AG04450 (cell line): ENCODE measurements at regions not wholly inside any gene's neighbourhood (a gene's known extent, or its start where the extent isn't known, plus 50 kb on each side); places are given as distances from the start of the nearest gene placed in this dataset.

Experiments used
- CTCF ChIA-PET: fragments of 300-600, 350-600 bp; formaldehyde crosslinking; extraction: SDS; loops from one replicate; lab custom pipeline; 2022; ENCODE audit warnings: antibody characterized with exemption, inconsistent platforms; lab: Charles Lee
- POLR2A ChIA-PET: fragments of 350-600 bp; formaldehyde crosslinking; extraction: SDS; loops from one replicate; lab custom pipeline; 2021; ENCODE audit warnings: antibody characterized with exemption, inconsistent platforms; lab: Yijun Ruan, JAX
- DNase-seq: peaks from one replicate; pipeline ENCODE4 v3.0.0-alpha.2; 2011; ENCODE audit warnings: low read depth, low spot score
- H3K27ac ChIP-seq: one replicate; pipeline ENCODE4 v1.5.1; 2012; ENCODE audit warnings: low read depth, low read length, control low read depth
- H3K27me3 ChIP-seq: one replicate; pipeline ENCODE4 v1.6.0; 2012; ENCODE audit warnings: low read length; ENCODE audit not compliant: control insufficient read depth, insufficient read depth
- H3K4me3 ChIP-seq: 2 replicates; pipeline ENCODE4 v1.5.1; 2011; ENCODE audit warnings: mild to moderate bottlenecking, low read depth, low read length, control low read depth
- H3K9me3 ChIP-seq: 2 replicates; pipeline ENCODE4 v1.5.1; 2012; ENCODE audit warnings: low read length; ENCODE audit not compliant: control insufficient read depth, insufficient read depth
- CTCF ChIP-seq: IDR thresholded peaks from 2 replicates; pipeline ENCODE4 v1.5.1; 2011; ENCODE audit warnings: low read depth, low read length, control low read depth, inconsistent platforms

GRCh38 chr2:11985817-11986566, 239.6 kb downstream of the LPIN1 start:
- H3K9me3 ChIP-seq: peaks cover 8% of the 10 kb centered on the region; the same call in 1 of the 2 replicates
- POLR2A ChIA-PET: no interaction called here
- H3K27ac ChIP-seq: no peak overlapping the region
- TF ChIP-seq CTCF: no peak
- H3K27me3 ChIP-seq: peaks cover 4% of the 10 kb centered on the region
- no peak overlapping the region for H3K4me3 ChIP-seq
- no peak for DNase-seq
- CTCF ChIA-PET: no interaction called here

- TF ChIP-seq CTCF: no peak
- H3K27ac ChIP-seq: no peak overlapping the region
- H3K27me3 ChIP-seq: peaks cover 4% of the 10 kb centered on the region
- no peak for DNase-seq
- ChIA-PET CTCF (no interaction called here), POLR2A (no interaction called here)
- H3K9me3 ChIP-seq: peaks cover 4% of the 10 kb centered on the region; the same call in 1 of the 2 replicates
- no peak overlapping the region for H3K4me3 ChIP-seq
Measured at GRCh38 chr2:11987151-11987550, 240.7 kb downstream of the LPIN1 start.

GRCh38 chr2:11988691-11989353, 242.4 kb downstream of the LPIN1 start:
- H3K27me3 ChIP-seq: peaks cover 4% of the 10 kb centered on the region
- TF ChIP-seq CTCF: no peak
- H3K27ac ChIP-seq: no peak overlapping the region
- POLR2A ChIA-PET: no interaction called here
- H3K9me3 ChIP-seq: no peaks in the 10 kb centered on the region
- H3K4me3 ChIP-seq: no peak overlapping the region
- CTCF ChIA-PET: no interaction called here
- DNase-seq: no peak

GRCh38 chr2:11989354-11989703, 242.9 kb downstream of the LPIN1 start:
- ChIA-PET CTCF (no interaction called here), POLR2A (no interaction called here)
- DNase-seq: no peak
- no peak overlapping the region for H3K27ac ChIP-seq
- no peak overlapping the region for H3K4me3 ChIP-seq
- peaks cover 3% of the 10 kb centered on the region; the same call in 1 of the 2 replicates for H3K9me3 ChIP-seq
- H3K27me3 ChIP-seq: peaks cover 4% of the 10 kb centered on the region
- TF ChIP-seq CTCF: no peak

GRCh38 chr2:11990576-11990975, 244.1 kb downstream of the LPIN1 start:
- Histone ChIP-seq H3K9me3 (peaks cover 3% of the 10 kb centered on the region; the same call in 1 of the 2 replicates), H3K27me3 (peaks cover 4% of the 10 kb centered on the region), H3K27ac (no peak overlapping the region), H3K4me3 (no peak overlapping the region)
- no peak for DNase-seq
- ChIA-PET CTCF (no interaction called here), POLR2A (no interaction called here)
- TF ChIP-seq CTCF: no peak
